ENCODE measurements at regions not wholly inside any gene's neighbourhood (a gene's known extent, or its start where the extent isn't known, plus 50 kb on each side); places are given as distances from the start of the nearest gene placed in this dataset.

DNA sequence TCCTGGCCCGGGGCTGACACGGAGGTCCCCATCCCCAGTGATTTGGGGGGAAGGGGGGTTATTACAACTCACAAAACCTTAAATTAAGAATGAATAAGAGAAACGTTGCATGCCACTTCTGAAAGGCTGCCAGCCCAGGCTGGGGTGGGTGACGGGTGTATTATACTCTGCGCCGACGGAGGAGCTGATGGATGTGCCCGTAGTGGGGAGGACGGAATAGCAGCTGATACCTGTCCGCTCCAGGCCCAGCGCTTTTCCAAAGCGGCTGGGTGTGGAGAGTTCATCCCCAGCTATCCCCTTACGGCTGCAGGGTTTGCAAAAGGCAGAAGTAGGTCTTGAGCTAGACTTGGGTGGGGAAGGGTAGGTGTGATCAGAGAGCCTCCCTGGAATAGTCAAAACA, 63.8 kb upstream of the CASZ1 start:
- TF ChIP-seq, protein P1, sequence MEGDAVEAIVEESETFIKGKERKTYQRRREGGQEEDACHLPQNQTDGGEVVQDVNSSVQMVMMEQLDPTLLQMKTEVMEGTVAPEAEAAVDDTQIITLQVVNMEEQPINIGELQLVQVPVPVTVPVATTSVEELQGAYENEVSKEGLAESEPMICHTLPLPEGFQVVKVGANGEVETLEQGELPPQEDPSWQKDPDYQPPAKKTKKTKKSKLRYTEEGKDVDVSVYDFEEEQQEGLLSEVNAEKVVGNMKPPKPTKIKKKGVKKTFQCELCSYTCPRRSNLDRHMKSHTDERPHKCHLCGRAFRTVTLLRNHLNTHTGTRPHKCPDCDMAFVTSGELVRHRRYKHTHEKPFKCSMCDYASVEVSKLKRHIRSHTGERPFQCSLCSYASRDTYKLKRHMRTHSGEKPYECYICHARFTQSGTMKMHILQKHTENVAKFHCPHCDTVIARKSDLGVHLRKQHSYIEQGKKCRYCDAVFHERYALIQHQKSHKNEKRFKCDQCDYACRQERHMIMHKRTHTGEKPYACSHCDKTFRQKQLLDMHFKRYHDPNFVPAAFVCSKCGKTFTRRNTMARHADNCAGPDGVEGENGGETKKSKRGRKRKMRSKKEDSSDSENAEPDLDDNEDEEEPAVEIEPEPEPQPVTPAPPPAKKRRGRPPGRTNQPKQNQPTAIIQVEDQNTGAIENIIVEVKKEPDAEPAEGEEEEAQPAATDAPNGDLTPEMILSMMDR (conservative IDR thresholded peaks at IDR 0.05) = no peak
- no peak for TF ChIP-seq ZFX (IDR thresholded peaks at IDR 0.05)

Data from C4-2B (cell line).